Neural crest cell (in vitro differentiated cells): ENCODE measurements at regions not wholly inside any gene's neighbourhood (a gene's known extent, or its start where the extent isn't known, plus 50 kb on each side); places are given as distances from the start of the nearest gene placed in this dataset.
"Not testable (repeated sequence)": the region's sequence is repeated elsewhere in the genome, so short reads cannot be mapped to it uniquely, and the experiment has no call there.

Experiments used
- DNase-seq: peaks from one replicate; pipeline ENCODE4 v3.0.0; 2021; ENCODE audit warnings: low read depth, mixed read lengths, low spot score
- H3K27ac Mint-ChIP-seq: one replicate; pipeline ENCODE4 v1.8.0; 2021; ENCODE audit warnings: mild to moderate bottlenecking, mixed read lengths; ENCODE audit not compliant: unreplicated experiment
- H3K27me3 Mint-ChIP-seq: 2 replicates; pipeline ENCODE4 v1.8.0; 2021; ENCODE audit warnings: low read depth, mild to moderate bottlenecking, mixed read lengths
- H3K36me3 Mint-ChIP-seq: 2 replicates; pipeline ENCODE4 v1.8.0; 2021; ENCODE audit warnings: low read depth, mild to moderate bottlenecking, mixed read lengths
- H3K4me1 Mint-ChIP-seq: 2 replicates; pipeline ENCODE4 v1.8.0; 2021; ENCODE audit warnings: mixed read lengths
- H3K4me3 Mint-ChIP-seq: one replicate; pipeline ENCODE4 v1.8.0; 2021; ENCODE audit warnings: mild to moderate bottlenecking, mixed read lengths
- H3K9me3 Mint-ChIP-seq: 2 replicates; pipeline ENCODE4 v1.8.0; 2021; ENCODE audit warnings: mixed read lengths
- TF ChIP-seq, protein P1 (sequence below): fragments of 200-600 bp; sonication (generic); conservative IDR thresholded peaks from 2 replicates; pipeline ENCODE4 v1.5.0; 2021; ENCODE audit warnings: antibody characterized with exemption, mild to moderate bottlenecking

DNA sequence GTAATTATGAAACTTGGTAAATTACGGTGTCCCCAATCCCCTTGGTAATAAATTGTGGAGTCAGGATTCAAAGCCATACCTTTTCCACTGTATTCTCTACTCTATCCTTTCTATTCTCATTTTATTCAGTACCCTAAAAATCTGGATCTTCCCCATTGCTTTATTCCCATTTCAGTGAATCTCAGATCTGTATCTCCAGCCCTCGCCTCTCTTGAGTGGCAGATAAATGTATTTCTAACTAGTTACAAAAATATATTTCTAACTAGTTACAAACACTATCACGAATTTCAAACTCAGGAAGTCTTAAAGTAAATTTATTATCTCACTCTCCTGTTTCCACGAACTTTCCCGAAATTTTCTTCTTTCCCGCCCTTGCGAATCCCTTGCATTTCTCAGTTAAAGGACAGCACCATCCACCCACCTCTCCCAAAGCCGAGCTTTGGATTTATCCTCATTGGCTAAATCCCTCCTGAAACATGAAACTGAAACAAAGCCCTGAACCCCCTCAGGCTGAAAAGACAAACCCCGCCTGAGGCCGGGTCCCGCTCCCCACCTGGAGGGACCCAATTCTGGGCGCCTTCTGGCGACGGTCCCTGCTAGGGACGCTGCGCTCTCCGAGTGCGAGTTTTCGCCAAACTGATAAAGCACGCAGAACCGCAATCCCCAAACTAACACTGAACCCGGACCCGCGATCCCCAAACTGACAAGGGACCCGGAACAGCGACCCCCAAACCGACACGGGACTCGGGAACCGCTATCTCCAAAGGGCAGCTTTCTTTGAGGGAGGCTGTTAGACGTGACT lies 164.3 kb upstream of the PABPC3 start:
- Mint-ChIP-seq H3K27me3 (peaks cover 64% of the 10 kb centered on the region), H3K4me3 (peak overlapping the region; percentile 47), H3K36me3 (peaks cover 9% of the 10 kb centered on the region), H3K4me1 (peaks cover 11% of the 10 kb centered on the region), H3K9me3 (peaks cover 2% of the 10 kb centered on the region), H3K27ac (no peak overlapping the region)
- DNase-seq, result no peak
- TF ChIP-seq, protein P1, sequence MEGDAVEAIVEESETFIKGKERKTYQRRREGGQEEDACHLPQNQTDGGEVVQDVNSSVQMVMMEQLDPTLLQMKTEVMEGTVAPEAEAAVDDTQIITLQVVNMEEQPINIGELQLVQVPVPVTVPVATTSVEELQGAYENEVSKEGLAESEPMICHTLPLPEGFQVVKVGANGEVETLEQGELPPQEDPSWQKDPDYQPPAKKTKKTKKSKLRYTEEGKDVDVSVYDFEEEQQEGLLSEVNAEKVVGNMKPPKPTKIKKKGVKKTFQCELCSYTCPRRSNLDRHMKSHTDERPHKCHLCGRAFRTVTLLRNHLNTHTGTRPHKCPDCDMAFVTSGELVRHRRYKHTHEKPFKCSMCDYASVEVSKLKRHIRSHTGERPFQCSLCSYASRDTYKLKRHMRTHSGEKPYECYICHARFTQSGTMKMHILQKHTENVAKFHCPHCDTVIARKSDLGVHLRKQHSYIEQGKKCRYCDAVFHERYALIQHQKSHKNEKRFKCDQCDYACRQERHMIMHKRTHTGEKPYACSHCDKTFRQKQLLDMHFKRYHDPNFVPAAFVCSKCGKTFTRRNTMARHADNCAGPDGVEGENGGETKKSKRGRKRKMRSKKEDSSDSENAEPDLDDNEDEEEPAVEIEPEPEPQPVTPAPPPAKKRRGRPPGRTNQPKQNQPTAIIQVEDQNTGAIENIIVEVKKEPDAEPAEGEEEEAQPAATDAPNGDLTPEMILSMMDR, result no peak

DNA sequence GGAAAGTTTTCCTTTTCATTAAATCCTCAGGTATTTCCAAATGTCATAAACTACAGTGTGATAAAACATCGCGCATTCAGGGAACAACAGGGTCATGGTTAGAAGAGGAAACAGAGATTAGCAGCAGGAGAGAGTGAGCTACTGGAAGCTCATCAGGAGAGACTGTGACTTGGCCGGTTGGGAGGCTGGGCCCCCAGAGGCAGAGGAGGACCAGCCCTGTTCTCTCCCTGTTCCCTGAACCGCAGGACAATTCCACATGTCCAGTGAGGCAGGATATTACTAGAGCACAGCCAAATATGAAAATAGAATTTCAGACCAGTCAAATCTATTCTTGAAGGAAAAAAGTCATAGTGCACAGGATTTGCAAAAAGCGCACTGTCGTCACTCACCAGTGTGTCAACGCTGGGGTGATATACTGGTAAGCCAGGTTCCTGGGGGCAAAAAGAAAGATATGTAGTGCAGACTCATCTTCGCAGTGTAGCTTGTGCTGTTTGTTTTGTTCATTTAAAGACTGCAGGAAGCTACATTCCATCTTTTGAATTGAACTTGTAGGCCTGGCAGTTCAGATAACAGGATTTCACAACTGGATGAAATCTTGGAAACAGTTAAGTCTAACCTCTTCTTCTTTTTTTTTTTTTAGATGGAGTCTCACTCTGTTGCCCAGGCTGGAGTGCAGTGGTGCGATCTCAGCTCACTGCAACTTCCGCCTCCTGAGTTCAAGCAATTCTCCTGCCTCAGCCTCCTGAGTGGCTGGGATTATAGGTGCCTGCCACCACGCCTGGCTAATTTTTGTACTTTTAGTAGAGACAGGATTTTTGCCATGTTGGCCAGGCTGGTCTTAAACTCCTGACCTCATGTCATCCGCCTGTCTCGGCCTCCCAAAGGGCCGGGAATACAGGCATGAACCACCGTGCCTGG lies 162.6 kb upstream of the PABPC3 start:
- Mint-ChIP-seq H3K36me3 (peaks cover 13% of the 10 kb centered on the region), H3K4me1 (peaks cover 11% of the 10 kb centered on the region), H3K27me3 (peaks cover 55% of the 10 kb centered on the region)
- DNase-seq, H3K27ac Mint-ChIP-seq, H3K9me3 Mint-ChIP-seq, H3K4me3 Mint-ChIP-seq: not testable (repeated sequence)

DNA sequence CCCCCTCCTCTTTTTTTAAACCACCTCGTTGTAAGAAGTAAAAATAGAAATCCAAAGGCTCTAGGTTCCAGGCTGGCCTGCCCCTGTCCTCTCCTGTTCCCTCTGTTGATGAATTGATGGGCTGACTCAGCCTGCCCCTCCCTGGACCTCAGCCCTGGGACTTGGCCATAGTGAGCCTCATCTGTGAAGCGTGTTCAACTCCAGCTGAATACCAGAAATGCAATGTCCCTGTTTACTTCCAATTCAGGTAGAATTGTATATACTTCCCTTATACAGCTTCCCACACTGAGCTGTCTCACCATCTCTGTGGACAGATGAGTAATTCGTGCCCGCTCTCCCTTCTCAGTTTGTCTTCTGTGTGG lies 161.9 kb upstream of the PABPC3 start:
- H3K4me3 Mint-ChIP-seq, DNase-seq, H3K27ac Mint-ChIP-seq, H3K9me3 Mint-ChIP-seq: not testable (repeated sequence)
- peaks cover 11% of the 10 kb centered on the region for H3K4me1 Mint-ChIP-seq
- peaks cover 13% of the 10 kb centered on the region for H3K36me3 Mint-ChIP-seq
- H3K27me3 Mint-ChIP-seq, result peaks cover 51% of the 10 kb centered on the region

GRCh38 chr13:24938966-24939365 lies 157.0 kb upstream of the PABPC3 start:
- no peak overlapping the region for H3K4me3 Mint-ChIP-seq
- peaks cover 9% of the 10 kb centered on the region for H3K36me3 Mint-ChIP-seq
- peaks cover 3% of the 10 kb centered on the region for H3K9me3 Mint-ChIP-seq
- no peak for DNase-seq
- no peaks in the 10 kb centered on the region for H3K4me1 Mint-ChIP-seq
- TF ChIP-seq, protein P1, result no peak
- peaks cover 4% of the 10 kb centered on the region for H3K27me3 Mint-ChIP-seq
- H3K27ac Mint-ChIP-seq, result peak overlapping the region; percentile 71

- not testable (repeated sequence) for H3K4me3 Mint-ChIP-seq, H3K27ac Mint-ChIP-seq, H3K36me3 Mint-ChIP-seq, H3K27me3 Mint-ChIP-seq, H3K4me1 Mint-ChIP-seq, DNase-seq, H3K9me3 Mint-ChIP-seq
These were observed 154.8 kb upstream of the PABPC3 start for GRCh38 chr13:24941023-24941713.

DNA sequence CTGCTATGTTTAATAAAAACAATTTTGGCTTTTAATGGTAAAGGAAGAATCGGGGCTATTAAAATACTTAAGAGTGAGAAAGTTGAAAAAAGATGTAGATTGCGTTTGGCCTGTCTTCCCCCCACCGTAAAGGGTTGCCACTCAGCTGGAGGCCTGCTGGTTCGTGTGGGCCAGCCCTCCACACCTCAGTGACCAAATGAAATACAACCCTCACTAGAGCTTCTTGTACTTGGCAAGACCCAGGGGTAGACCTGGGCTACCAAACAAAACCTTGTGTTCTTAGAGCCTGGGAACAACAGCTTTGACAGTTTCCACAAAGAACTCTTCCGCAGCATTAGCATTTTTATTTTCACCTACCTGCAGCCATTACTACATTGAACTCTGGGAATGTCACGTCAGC lies 152.8 kb upstream of the PABPC3 start:
- Mint-ChIP-seq H3K4me1 (no peaks in the 10 kb centered on the region), H3K27ac (no peak overlapping the region)
- TF ChIP-seq, protein P1, result no peak

GRCh38 chr13:24944073-24944472 lies 151.9 kb upstream of the PABPC3 start:
- not testable (repeated sequence) for DNase-seq, H3K27me3 Mint-ChIP-seq, H3K27ac Mint-ChIP-seq, H3K4me1 Mint-ChIP-seq, H3K9me3 Mint-ChIP-seq, H3K4me3 Mint-ChIP-seq, H3K36me3 Mint-ChIP-seq

More for the DNA sequence above, 152.8 kb upstream of the PABPC3 start:
- no peaks in the 10 kb centered on the region for H3K27me3 Mint-ChIP-seq
- no peak for DNase-seq
- H3K4me3 Mint-ChIP-seq, result no peak overlapping the region
- H3K36me3 Mint-ChIP-seq, result no peaks in the 10 kb centered on the region
- peaks cover 3% of the 10 kb centered on the region for H3K9me3 Mint-ChIP-seq

DNA sequence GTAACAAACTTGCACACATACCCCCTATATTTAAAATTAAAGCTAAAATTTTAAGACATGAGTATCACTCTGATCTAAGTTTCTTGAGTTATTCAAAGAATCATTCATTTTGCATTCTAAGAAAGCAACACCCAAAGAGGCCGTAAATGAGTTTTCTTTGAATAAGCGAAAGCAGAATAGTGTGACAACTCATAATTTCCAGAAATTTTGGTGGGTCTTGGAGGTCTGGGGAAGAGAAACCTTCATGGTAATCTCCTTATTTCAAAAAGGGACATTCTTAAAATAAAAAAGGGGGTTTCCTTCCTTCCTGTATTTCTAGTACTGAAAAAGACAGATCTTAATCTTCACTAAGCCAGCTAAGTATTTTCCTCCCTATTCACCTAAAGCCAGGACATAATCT lies 147.0 kb upstream of the PABPC3 start:
- not testable (repeated sequence) for DNase-seq, H3K27ac Mint-ChIP-seq, H3K36me3 Mint-ChIP-seq, H3K4me1 Mint-ChIP-seq, H3K4me3 Mint-ChIP-seq, H3K27me3 Mint-ChIP-seq, H3K9me3 Mint-ChIP-seq

DNA sequence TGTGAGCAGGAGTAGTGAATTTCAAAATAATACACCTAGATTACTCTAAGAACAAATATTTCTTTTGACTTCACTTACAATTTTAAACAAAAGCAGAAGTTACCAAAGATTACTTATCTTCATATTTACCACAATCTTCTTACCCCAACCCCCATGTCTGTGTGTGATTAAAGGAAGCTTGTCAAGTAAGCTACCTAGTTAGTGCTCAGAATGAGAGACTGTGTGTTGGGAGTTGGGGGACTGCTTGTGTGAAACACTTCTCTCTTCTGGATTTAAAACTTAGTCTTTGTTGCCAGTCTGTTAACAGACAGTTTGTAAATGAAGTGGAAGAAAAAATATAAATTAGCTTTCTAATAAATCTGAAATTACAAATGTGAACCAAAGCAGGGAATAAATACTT lies 145.3 kb upstream of the PABPC3 start:
- not testable (repeated sequence) for H3K36me3 Mint-ChIP-seq, H3K27me3 Mint-ChIP-seq, H3K4me1 Mint-ChIP-seq, H3K9me3 Mint-ChIP-seq, DNase-seq, H3K27ac Mint-ChIP-seq, H3K4me3 Mint-ChIP-seq

DNA sequence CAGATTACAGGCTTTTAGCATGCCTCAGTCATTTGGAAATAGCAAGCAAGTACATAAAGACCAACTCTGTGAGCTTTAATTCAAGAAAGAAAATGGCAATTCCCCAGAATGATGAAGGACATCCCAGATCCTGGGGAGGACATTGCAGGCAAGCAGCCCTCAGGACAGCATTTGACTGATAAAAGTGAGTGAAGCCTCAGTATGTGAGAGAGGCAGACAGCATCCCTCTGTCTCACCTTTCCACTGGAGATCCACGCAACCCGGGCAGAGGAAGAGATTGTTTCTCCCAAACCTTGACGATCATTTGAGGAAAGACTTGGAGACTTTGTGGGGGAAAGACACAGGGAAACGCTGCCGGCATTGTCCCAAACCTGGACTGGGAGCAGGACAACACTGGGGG lies 128.0 kb upstream of the PABPC3 start:
- Mint-ChIP-seq H3K4me3 (peak overlapping the region; percentile 77), H3K27ac (peak overlapping the region; percentile 93), H3K4me1 (peaks cover 11% of the 10 kb centered on the region)
- H3K36me3 Mint-ChIP-seq, DNase-seq, H3K9me3 Mint-ChIP-seq, H3K27me3 Mint-ChIP-seq: not testable (repeated sequence)
